ENCODE measurements at regions not wholly inside any gene's neighbourhood (a gene's known extent, or its start where the extent isn't known, plus 50 kb on each side); places are given as distances from the start of the nearest gene placed in this dataset.

DNA sequence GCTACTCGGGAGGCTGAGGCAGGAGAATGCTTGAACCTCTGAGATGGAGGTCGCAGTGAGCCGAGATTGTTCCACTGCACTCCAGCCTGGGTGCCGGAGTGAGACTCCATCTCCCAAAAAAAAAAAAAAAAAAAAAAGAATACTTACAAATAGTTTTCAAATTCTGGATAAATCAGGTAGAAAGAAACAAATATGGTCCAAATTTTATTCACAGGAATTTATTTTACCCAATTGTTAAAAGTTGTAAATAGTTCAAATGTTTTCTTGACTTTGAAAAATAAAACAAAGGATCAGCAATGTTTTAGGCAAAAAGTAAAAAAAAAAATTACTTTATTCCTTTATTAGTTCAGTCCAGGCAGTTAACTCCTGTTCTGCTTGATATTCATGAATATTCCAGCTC is 172.9 kb upstream of the NAMPT start:
- TF ChIP-seq, protein P1, sequence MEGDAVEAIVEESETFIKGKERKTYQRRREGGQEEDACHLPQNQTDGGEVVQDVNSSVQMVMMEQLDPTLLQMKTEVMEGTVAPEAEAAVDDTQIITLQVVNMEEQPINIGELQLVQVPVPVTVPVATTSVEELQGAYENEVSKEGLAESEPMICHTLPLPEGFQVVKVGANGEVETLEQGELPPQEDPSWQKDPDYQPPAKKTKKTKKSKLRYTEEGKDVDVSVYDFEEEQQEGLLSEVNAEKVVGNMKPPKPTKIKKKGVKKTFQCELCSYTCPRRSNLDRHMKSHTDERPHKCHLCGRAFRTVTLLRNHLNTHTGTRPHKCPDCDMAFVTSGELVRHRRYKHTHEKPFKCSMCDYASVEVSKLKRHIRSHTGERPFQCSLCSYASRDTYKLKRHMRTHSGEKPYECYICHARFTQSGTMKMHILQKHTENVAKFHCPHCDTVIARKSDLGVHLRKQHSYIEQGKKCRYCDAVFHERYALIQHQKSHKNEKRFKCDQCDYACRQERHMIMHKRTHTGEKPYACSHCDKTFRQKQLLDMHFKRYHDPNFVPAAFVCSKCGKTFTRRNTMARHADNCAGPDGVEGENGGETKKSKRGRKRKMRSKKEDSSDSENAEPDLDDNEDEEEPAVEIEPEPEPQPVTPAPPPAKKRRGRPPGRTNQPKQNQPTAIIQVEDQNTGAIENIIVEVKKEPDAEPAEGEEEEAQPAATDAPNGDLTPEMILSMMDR (IDR thresholded peaks at IDR 0.05 in 2 of 3, conservative IDR thresholded peaks at IDR 0.05 in 1 of 3; ENCODE audit: borderline replicate concordance in 1 of 3, insufficient read depth in 1 of 3, low read depth in 2 of 3, low read length in 2 of 3): no peak
- TF ChIP-seq POLR2A (IDR thresholded peaks at IDR 0.05; ENCODE audit: borderline replicate concordance, extremely low read depth, insufficient read depth, insufficient read length): no peak
- TF ChIP-seq, protein P2, sequence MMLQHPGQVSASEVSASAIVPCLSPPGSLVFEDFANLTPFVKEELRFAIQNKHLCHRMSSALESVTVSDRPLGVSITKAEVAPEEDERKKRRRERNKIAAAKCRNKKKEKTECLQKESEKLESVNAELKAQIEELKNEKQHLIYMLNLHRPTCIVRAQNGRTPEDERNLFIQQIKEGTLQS (IDR thresholded peaks at IDR 0.05): no peak
- TF ChIP-seq FOSL1 (IDR thresholded peaks at IDR 0.05; ENCODE audit: low read depth): no peak
- no peak for TF ChIP-seq EZH2 (IDR thresholded peaks at IDR 0.05)
- TF ChIP-seq SP1 (IDR thresholded peaks at IDR 0.05; ENCODE audit: low read depth): no peak
- TF ChIP-seq ZNF274 (IDR thresholded peaks at IDR 0.05; ENCODE audit: low read depth, low read length): no peak

All from HCT116 (cell line).